HG03521 (cell line): ENCODE measurements at regions not wholly inside any gene's neighbourhood (a gene's known extent, or its start where the extent isn't known, plus 50 kb on each side); places are given as distances from the start of the nearest gene placed in this dataset.

Experiments used
- ATAC-seq: cut with Tn5 transposase; IDR thresholded peaks from one replicate; pipeline ENCODE4 v1.9.1; 2021; ENCODE audit warnings: mild to moderate bottlenecking, moderate library complexity; ENCODE audit not compliant: unreplicated experiment

DNA sequence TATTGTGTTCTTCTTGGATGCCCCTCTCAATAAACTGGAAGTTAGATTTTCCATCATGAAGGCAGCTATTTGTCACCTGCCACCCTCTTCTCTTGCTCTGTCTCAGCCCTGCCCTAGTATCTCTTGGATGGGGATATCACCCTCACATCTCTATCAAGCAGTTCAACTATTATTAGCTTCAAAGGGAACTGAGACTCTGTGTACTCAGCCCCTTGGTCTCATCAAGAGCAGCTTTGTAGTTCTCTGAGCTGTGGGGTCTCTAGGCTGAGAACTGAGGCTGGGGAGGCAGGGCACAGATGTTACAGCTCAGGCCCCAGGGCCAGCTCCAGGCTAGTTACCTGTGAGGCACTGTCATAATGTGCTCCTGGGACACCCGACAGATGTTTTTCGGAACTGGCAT is 130.3 kb downstream of the DAD1 start:
- no peak for ATAC-seq

DNA sequence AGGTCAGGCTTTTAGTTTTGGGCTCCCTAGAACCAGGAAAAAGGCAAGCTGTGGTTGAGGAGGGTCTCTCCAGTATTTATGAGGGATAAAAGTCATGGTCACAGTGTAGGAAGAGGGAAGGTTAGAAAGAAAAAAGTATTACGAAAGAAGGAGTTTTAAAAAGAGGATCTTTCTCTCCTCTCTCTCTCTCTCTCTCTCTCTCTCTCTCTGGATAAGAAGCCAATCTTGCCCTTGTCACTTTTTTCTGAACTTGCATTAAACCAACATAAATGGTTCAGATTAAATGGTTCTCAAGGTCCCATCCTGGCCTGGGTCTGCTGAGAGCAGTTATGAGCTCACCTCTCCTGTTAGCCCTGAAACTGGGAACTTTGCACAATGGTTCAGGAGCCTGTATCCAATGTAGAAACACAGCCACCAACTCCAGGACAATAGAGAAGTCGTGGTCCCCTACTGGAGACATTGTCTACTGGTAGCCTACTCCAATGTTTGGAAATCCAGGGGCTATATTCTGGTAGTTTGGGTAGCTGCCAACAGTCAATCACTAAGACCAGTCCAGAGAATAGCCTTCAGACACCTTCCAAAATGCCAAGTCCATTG is 131.9 kb downstream of the DAD1 start:
- ATAC-seq = no peak

DNA sequence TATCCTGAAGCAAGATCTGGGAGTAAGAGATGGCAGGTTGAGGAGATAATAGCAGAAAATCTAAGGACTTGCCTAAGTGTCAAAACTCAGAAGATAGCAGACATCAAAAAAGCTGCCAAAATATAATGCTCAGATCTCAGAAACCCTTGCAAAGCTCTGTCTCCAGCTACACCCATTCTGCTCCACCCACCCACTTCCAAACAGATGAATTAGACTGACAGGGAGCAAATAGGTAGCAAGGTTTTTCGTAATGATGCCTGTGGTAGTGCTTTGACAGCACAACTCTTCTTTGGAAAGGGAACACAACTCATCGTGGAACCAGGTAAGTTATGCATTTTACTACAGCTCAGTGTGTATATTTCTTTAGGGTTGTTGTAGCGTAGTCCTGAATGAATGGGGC is 132.6 kb downstream of the DAD1 start:
- no peak for ATAC-seq

DNA sequence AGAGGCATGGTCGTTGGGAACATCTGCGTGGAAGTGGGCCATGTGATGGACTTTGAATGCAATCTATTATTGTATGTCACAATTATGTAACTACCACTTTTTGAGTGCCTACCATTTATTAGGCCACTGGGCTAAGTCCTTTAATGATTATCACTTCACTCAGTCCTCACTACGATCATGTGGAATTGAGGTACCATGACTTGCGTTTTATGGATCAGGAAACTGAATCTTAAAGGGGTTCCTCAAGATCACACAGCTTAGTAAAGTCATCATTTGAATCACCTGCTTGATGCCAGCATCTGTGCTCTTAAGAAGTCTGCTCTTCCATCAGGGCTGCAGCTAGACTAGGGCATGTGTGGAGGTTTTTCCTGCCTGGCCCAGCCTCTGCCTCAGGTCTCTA is 136.7 kb downstream of the DAD1 start:
- ATAC-seq = no peak

DNA sequence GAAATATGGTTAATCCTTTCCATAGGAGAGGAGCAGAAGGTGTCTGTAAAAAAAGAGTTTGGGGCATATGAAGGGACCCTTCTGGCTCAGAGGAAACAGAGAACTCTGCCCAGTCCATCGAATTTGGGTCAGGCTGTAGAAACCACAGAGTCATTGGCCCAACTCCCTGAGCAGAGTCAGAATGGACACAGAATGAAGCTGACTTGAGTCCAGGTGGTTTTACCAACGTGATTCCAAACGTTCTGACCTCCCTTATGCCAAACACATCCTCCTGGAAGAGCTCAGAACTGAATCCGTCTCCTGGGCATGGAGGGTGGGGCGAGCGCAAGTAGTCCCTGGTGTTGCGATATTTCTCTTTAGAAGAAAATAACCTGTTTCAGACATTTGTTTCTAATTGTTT is 138.8 kb downstream of the DAD1 start:
- ATAC-seq = no peak

DNA sequence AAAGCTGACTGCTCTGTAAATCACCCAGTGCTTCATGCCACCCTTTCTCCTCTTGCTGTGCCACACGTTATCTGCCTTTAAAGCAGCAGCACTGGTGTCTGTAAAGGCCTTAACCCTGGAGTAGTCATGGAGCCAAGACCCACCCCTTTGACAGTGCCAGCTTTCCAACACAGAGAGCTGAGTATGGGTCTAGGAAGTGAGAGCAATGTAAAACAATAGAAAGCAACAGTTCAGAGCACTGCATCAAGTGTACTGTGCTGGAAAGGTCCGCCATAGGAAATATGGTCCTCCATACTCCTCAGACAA is 139.5 kb downstream of the DAD1 start:
- ATAC-seq = no peak

DNA sequence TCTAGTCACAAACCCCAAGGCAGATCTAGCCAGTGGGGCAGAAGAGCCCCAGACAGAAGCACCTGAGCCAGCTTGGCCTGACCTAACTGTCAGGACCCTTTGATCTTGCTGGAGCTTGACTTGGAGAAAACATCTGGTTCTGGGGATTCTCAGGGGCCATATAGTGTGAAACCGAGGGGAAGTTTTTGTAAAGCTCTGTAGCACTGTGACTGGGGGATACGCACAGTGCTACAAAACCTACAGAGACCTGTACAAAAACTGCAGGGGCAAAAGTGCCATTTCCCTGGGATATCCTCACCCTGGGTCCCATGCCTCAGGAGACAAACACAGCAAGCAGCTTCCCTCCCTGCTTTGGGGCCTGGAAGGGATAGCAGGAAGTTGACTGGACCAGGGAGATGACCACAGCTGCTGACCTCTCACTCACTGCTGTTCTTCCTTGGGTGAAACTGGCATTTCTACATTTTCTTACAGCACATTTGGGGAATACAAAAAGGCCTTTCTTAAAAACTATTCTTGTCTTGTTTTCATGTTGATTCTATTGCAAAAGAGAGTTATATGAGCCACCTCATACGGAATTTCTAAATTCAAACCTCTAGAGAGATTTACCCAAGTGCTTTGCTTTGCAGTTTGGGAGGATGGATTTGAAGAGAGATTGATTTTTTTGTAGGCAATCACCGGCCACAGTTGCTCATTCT is 140.0 kb downstream of the DAD1 start:
- peak; percentile 37 for ATAC-seq

DNA sequence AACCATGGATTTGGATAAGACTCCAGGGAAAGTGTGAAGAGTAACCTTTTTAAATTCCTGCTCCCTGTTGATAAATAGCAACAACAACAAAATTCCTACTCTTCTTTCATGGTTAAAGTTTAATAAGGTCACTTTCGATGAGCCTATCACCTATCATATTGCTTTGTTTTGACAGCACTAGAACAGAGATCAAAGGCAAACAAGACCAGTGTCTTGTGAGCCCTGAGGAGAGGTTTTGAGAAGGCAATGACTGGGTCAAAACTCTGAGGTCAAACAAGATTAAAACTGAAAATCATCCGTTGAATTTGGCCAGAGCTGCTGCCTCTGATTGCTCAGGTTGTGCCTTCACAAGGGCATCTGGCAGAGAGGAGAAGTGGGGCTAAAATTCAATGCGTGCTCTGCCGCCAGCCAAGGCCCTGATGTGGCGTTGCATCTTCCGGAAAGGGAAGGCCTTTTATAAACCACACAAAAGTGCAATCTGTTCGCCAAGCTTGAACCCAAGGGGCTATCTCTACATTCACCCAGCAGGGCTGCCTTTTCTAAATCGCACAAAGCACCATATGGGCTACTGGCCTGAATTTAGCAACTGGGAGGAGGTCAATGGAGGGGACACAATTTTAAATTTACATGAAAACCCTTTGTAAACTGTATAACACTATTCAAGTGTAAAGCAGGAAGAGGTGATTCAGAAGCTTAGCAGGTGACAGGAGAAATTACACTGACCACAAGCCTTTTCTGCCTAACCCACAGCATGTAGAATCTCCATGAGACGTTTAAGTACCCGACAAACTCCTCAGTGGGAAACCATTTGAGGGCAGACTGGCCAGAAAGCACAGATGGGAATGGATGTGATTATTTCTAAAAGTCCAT is 140.8 kb downstream of the DAD1 start:
- peak; percentile 48 for ATAC-seq

DNA sequence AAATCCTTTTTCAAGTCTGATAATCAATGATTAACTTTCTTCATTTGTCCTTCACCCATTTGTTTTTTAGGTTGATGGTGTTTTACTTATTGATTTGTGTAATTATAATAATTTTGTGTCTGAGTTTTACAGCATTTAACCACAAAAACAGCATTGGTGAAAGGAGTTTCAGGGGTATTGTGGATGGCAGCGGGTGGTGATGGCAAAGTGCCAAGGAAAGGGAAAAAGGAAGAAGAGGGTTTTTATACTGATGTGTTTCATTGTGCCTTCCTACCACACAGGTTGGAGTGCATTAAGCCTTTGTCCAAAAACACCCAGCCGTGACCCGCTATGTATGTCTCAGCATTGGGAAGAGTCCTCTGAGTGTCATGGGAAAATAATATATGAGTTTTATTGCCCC is 150.3 kb downstream of the DAD1 start:
- ATAC-seq = no peak

DNA sequence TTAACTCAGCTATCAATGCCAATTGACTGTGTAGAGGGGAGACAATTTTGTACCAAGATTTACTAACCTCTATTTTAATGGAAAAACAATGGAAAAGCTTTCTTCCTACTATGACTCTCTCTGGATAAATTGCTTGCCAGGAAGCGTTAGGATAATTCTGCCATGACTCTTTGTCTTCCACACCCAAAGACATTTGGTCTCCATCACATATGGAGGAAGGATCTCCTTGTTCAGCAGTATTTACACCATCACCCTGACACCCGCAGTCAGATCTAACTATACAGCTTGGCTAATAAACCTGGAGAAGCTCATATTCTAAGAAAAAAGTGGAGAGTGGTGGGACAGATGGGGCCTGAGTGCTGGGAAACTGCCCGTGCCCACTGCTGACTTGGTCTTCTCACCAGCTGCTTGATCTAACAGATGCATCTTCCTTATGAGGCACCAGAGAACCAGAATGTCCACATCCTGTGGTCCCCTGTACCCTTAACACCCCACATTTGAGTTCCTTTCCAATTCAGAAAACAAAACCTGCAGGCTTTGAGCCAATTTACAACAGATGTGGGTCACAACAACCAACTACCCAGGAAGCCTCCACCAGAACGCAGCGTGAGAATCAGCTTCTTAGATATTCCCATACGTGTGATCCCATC is 154.0 kb downstream of the DAD1 start:
- ATAC-seq = no peak

DNA sequence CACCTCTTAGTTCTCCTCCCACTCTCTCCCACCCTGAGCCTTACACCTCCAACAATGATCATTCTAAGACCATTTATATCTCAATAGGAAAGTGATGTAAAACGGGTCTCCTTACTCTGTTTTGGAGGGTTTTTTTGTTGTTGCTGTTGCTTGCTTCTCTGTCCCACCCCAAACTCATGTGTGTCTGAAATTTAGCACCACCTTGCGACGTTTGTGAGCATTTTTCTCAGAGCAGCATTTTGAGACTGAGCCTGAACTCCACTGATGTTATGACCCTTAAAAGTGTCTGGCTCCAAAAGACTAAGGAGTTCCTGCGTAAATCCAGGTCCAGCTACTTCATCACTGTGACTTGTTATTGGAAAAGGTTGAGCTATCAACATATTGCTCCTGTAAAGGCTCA is 155.0 kb downstream of the DAD1 start:
- no peak for ATAC-seq

DNA sequence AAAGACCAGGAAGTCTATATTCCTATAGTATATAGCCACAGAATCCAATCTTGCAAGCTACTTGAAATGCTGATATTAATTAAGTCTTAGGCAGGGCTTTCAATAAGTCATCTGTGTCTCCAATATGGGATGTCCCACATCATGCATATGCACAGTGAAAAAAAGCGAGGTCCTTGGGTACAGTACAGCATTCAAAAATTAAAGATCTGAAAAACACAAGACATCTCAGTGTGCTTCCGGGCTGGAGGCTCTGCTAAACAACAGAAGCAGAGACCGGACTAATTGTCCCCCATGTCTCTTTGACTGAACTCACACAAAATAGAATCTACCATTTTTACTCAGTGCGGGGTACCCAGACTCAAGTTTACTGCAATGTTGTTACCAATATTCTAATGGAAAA is 156.0 kb downstream of the DAD1 start:
- ATAC-seq = no peak

DNA sequence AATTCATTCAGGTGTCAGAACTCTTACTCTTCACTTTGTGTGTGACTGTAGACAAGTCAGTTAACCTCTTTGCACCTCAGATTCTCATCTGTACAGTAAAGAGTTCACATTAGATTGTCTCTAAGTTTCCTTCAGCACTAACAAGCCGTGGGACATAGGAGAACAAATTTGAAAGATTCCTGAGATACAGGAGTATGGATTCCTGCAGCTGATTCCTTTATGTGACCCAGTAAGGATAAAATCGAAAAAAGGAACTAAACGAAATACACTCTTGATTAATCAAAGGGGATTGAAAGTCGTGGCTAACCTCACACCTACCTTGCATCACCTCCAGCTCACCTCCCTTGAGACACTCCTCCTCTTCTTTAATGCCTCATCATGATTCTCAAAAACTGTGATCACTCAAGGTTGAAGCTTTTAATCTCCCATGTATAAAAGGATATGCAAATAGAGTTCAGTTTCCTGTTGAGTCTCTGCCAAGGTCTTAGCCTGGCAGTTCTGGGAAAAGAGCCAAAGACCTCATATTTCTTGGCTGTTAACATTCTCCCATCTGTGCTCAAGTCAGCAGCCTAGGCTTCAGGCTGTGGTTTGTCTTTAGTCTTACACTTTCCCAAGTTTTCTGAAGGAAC is 156.6 kb downstream of the DAD1 start:
- no peak for ATAC-seq

DNA sequence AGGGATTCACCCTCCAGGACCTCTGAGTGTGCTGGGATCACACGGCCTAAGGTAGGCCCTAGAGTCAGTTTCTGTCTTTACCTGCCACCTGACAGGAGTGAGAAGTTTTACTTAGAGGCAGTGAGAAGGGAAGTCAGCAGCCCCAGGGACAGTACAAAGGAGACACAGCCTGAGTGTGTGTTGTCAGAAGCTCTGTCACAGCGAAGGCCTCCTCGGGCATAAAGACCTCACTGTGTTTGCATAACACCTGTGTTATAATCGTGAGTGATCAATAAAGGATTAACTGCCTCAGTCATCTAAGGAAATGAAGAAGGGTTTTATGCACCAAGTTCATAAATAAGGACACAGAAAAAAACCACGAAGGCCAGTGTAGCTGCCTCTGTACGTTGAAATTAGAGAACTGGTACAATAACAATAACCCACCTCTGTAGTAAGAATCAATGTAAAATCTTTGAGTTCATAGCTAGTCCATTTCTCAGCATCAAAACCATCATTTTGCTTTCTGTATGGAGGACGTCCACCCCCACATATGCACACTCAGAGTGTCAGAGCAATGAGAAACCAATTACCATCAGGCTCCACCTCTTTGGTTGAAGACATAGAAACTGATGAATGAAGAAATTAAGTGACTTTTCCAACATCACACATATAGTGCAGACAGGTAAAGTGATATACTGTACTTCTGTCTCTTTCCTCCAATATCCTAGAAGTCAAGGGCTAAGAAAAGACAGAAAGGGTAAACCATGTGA is 159.3 kb downstream of the DAD1 start:
- ATAC-seq = no peak

DNA sequence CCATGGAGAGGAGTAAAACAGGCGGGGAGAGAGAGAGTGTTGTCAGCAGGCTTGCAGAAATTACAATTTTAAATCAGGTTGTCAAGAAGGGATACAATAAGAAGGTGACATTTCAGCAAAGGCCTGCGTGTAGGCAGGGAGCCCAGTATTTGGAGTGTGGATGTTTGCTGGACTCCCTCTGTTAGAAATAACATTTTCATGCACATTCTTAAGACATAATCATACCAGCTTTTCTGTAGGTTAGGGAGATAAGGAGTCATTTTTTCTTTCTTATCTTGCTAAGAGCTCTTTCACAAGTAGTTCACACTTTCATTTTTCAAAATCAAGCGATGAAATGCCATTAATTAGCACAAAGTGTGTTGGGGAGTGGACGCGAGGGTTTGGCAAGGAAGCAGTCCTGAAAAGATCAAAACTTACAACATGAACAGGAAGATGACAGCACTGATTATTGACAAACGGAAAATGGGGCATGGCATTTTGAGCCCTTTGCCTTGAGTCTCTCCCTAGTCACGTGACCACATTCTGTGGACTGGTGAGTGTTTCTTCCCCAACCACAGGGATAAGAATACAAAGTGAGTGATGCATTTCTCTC is 160.2 kb downstream of the DAD1 start:
- ATAC-seq = no peak

DNA sequence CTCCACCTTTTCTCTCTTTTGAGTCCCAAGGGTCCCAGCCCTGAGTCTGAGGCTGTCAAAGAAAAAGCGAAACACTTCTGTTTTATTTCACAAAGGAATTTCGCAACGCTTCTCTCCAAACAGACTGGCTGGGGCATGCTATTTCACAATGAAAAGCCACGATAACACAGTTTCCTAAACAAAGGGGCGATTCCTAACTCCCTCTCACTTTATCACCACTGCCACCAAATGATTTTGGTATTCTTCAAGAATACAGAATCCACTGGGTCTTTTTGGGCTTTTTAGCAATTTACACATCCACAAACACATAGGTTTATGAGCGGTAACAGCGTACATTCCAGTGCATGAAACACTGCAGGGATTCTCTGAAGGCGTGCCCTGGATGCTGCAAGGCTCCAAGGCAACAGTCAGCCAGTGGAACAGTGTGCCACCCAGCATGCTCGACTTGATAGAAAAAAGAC is 161.2 kb downstream of the DAD1 start:
- ATAC-seq = no peak

DNA sequence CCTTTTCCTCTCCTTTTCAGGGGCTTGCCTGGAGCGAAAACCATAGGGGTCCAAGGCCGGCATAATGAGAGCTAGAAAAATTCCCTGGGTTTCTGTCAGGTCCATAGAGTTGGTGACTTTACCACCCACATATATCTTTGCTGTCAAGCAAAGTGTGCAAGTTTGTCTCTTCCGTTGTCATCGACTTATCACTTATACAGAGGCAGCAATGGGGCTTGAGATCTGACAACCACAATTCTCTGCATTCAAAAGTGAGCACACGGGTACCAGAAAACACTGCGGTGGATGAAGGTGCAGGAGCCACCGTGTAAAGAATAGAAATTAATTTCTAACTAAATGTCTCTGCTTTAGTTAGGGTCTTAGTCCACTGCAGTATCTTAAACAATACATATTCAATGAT is 162.3 kb downstream of the DAD1 start:
- no peak for ATAC-seq

DNA sequence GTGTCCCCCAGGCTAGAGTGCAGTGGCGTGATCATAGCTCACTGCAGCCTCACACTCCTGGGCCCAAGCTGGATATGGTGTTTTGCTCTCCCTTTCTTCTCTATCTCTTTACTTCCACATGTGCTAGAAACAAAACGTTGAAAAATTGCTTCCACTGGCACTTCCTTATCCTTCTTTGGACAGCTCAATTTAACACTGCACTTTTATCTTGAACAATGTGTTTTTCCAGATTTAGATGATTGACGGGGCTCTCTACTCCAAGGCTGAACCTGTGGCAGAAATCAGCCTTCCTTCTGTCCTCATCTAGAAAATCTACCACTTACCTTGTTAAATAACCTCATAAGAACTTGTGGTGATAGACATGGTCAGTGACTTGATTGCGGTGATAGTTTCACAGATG is 165.1 kb downstream of the DAD1 start:
- ATAC-seq = no peak

DNA sequence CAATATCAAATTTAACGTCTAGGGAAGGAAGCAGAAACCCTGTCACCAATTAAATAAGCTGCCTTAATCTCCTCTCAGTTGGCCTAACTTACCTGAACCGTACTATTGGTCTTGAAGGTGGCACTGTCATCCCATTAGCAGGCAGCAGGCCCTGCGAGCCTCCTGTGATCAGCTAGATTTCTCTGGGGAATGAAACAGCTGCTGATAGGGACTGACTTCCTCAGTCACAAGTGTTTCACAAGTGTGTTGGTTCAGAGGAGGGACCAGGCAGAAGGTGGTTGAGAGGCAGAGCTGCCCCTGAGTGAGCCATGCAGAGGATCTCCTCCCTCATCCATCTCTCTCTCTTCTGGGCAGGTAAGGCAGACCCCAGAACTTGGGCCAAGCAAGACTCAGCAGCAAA is 166.8 kb downstream of the DAD1 start:
- no peak for ATAC-seq

DNA sequence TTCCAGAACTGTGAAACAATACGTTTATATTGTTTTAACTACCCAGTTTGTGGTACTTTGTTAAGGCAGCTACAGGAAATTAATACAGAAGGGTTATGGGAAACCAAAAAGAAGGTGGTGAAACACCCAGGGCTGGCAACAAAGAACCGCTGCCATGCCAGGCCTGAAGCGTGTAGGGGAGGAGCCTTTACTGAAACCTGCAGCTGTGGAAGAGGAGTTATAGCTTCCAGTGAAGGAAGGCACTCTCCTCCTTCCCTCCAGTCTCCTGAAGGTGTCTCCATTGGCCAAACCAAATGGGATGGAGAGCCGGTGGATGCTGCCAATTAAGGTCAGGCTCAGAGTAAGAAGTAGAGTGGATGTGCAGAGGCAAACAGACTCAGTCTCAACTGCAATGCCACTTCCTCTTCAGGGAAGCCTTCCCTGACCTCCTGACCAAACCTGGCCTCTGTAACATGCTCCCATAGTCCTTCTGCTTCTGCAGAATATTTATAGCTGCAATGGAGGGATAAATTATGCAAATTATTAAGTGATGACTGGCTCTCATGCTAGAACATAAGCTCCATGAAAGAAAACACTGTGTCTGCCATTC is 168.3 kb downstream of the DAD1 start:
- ATAC-seq = no peak
